Adrenal gland (tissue), 9 donors: ENCODE measurements at regions not wholly inside any gene's neighbourhood (a gene's known extent, or its start where the extent isn't known, plus 50 kb on each side); places are given as distances from the start of the nearest gene placed in this dataset.

Source experiments
- DNase-seq, 7 donors: peaks; one replicate each; pipeline ENCODE4 v3.0.0-alpha.2; 2019 to 2020
- H3K27ac ChIP-seq, 5 donors: fragments of 200-600 bp; sonication (generic) in 4 of 5; 1 replicate in 3 of 5; 2 replicates in 2 of 5; pipeline versions ENCODE4 v1.5.1 to v1.8.0; 2016 to 2020; ENCODE audit warnings: mild to moderate bottlenecking in 1 of 5
- H3K27me3 ChIP-seq: fragments of 200-600 bp; 2 replicates; pipeline ENCODE4 v1.8.0; 2021
- H3K36me3 ChIP-seq, 2 donors: fragments of 200-600 bp; replicated peaks in 1 of 2; 1 replicate in 1 of 2; 2 replicates in 1 of 2; pipeline versions ENCODE4 v1.5.1 to v1.8.0; 2018 to 2022
- H3K4me1 ChIP-seq, 2 donors: fragments of 200-600 bp; replicated peaks in 1 of 2; 1 replicate in 1 of 2; 2 replicates in 1 of 2; pipeline versions ENCODE4 v1.5.1 to v1.8.0; 2018 to 2021
- H3K4me3 ChIP-seq, 4 donors: fragments of 200-600 bp; sonication (generic) in 3 of 4; one replicate each; pipeline ENCODE4 v1.5.1; 2016 to 2018
- H3K9me3 ChIP-seq, 3 donors: fragments of 200-600 bp; sonication (generic) in 1 of 3; replicated peaks in 1 of 3; 1 replicate in 2 of 3; 2 replicates in 1 of 3; pipeline versions ENCODE4 v1.5.1 to v1.8.0; 2016 to 2021
- POLR2A ChIP-seq, 2 donors: fragments of 450-650 bp; IDR thresholded peaks; one replicate each; pipeline ENCODE4 v1.6.1; 2017; ENCODE audit warnings: antibody characterized with exemption in 2 of 2, mild to moderate bottlenecking in 2 of 2, moderate library complexity in 1 of 2
- WGBS, 4 donors: extraction: QIAGEN DNeasy Blood & Tissue Kit in 2 of 4; methylation state at CpG; one replicate each; pipeline versions ENCODE4 v1.1.5 to v1.1.7; 2013 to 2017; 5-methylcytosine and 5-hydroxymethylcytosine counted together
- intact Hi-C, 2 donors: fragments of 100-400 bp; cut with DNase I; formaldehyde crosslinking; loops; one replicate each; pipeline versions ENCODE4 v1.14.1 to v1.15.0; 2022 to 2023
- TF ChIP-seq, protein P1 (sequence below), 6 experiments: fragments of 450-650 bp in 4 of 6; fragments of 200-600 bp in 2 of 6; sonication (generic) in 1 of 6; IDR thresholded peaks; 1 replicate in 5 of 6; 2 replicates in 1 of 6; pipeline versions ENCODE4 v1.5.1 to v1.8.0; 2016 to 2021; ENCODE audit warnings: antibody characterized with exemption in 6 of 6, mild to moderate bottlenecking in 2 of 6, moderate library complexity in 1 of 6
- donor health status: healthy with polysubstance abuse.
- donor health status: Bipolar disorder and iron deficiency.
- donor health status: DM: yes; HTN: yes; CAD: no.
- donor health status: DM: no; HTN: no; CAD: no.
- donor health status: DM: no; HTN: no; CAD: no.

DNA sequence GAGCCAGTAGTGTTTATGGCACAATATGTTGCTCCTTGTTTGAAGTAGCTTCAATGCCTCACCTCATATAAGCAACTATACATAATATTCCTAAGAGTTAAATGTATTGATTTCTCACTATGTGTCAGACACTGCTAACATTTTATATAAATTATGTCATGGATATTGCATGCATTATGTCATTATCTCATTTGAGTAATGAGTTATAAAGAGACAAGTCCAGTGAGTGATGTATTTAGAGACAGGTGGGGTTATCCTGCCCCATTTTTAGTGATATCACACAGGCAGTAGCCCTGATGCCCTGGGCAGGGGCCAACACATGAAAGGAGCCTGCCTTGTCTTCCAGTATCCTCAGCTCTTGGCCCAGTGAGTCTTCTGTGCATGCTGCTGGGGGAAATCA is 247.0 kb upstream of the SESN3 start:
- H3K27ac ChIP-seq = no peak overlapping the region
- no peak for DNase-seq

DNA sequence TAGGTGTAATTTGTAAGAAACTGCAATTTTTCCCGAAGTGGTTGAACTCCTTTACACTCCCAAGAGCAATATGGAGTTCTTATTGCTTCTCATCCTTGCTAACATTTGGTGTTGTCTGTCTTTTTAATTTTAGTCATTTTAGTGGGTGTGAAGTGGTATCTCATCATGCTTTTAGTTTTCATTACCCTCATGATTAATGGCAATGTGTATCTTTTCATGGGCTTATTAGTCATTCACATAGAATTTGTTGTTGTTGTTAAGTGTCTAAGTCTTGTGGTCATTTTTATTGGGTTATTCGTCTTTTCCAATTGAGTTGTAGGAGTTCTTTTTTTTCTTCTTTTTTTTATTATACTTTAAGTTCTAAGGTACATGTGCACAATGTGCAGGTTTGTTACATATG is 238.3 kb upstream of the SESN3 start:
- H3K4me1 ChIP-seq = no peaks in the 10 kb centered on the region
- TF ChIP-seq, protein P1, sequence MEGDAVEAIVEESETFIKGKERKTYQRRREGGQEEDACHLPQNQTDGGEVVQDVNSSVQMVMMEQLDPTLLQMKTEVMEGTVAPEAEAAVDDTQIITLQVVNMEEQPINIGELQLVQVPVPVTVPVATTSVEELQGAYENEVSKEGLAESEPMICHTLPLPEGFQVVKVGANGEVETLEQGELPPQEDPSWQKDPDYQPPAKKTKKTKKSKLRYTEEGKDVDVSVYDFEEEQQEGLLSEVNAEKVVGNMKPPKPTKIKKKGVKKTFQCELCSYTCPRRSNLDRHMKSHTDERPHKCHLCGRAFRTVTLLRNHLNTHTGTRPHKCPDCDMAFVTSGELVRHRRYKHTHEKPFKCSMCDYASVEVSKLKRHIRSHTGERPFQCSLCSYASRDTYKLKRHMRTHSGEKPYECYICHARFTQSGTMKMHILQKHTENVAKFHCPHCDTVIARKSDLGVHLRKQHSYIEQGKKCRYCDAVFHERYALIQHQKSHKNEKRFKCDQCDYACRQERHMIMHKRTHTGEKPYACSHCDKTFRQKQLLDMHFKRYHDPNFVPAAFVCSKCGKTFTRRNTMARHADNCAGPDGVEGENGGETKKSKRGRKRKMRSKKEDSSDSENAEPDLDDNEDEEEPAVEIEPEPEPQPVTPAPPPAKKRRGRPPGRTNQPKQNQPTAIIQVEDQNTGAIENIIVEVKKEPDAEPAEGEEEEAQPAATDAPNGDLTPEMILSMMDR (IDR thresholded peaks at IDR 0.05) = no peak
- no peak for TF ChIP-seq POLR2A (IDR thresholded peaks at IDR 0.05)
- H3K9me3 ChIP-seq = no peaks in the 10 kb centered on the region
- no peaks in the 10 kb centered on the region for H3K36me3 ChIP-seq
- 77 to 88% (median 82%) methylated on average over 2 of the region's 2 CpGs for WGBS, 4 donors
- intact Hi-C loops = no loop called here
- H3K4me3 ChIP-seq = no peak overlapping the region
- H3K27me3 ChIP-seq = no peaks in the 10 kb centered on the region
- H3K27ac ChIP-seq = no peak overlapping the region
- DNase-seq = no peak

More for the DNA sequence above, 247.0 kb upstream of the SESN3 start:
- Histone ChIP-seq H3K36me3 (no peaks in the 10 kb centered on the region), H3K4me3 (no peak overlapping the region), H3K9me3 (no peaks in the 10 kb centered on the region), H3K4me1 (no peaks in the 10 kb centered on the region), H3K27me3 (peaks cover 3% of the 10 kb centered on the region)
- TF ChIP-seq, protein P1 (IDR thresholded peaks at IDR 0.05) = no peak
- no peak for TF ChIP-seq POLR2A (IDR thresholded peaks at IDR 0.05)
- intact Hi-C loops = no loop called here

DNA sequence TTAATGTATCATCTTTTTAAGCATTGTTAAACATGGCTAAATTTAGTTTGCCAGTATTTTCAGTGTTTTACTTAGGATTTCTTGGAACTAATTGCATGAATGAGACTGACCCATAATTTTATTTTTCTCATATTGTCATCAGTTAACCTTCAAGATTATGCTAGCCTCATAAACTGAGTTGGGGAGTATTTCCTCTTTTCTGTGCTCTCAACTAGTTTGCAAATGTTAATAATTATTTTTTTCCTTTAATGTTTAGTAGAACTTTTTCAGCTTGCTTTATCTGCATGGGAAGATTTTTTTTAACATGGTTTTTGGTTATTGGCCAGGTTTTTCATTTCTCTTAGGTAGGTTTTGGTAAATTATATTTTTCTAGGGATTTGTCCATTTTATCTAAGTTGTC is 235.4 kb upstream of the SESN3 start:
- no peak for DNase-seq
- H3K27me3 ChIP-seq = no peaks in the 10 kb centered on the region
- H3K4me1 ChIP-seq = no peaks in the 10 kb centered on the region
- H3K4me3 ChIP-seq = no peak overlapping the region
- no peak for TF ChIP-seq POLR2A (IDR thresholded peaks at IDR 0.05)
- TF ChIP-seq, protein P1 (IDR thresholded peaks at IDR 0.05) = no peak
- intact Hi-C loops = no loop called here
- H3K27ac ChIP-seq = no peak overlapping the region
- H3K36me3 ChIP-seq = no peaks in the 10 kb centered on the region
- H3K9me3 ChIP-seq = no peaks in the 10 kb centered on the region

DNA sequence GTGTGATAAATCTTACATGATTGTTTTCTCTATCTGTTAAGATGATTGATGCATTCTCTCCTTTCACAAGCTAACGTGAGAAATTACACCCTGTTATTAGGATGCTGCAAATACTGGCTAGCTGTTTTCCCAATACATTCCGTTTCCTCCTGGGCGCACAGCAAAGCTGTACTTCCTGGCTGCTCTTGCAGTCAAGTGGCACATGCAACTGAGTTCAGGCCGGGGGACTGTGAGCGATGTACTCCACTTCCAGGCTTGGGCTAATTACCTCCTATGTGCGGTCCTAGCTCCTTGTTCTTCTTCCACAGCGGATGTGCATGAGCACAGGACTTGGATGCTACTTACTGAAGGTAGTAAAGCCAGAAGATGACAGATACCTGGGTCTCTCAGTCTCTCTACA is 234.9 kb upstream of the SESN3 start:
- 76 to 83% (median 80%) methylated on average over 7 of the region's 7 CpGs for WGBS, 4 donors
- TF ChIP-seq, protein P1 (IDR thresholded peaks at IDR 0.05) = no peak
- TF ChIP-seq POLR2A (IDR thresholded peaks at IDR 0.05) = no peak
- H3K4me3 ChIP-seq = no peak overlapping the region
- H3K9me3 ChIP-seq = no peaks in the 10 kb centered on the region
- no peaks in the 10 kb centered on the region for H3K36me3 ChIP-seq
- no peaks in the 10 kb centered on the region for H3K27me3 ChIP-seq
- H3K4me1 ChIP-seq = no peaks in the 10 kb centered on the region
- no peak for DNase-seq
- no peak overlapping the region for H3K27ac ChIP-seq
- intact Hi-C loops = no loop called here
